ENCODE measurements at regions not wholly inside any gene's neighbourhood (a gene's known extent, or its start where the extent isn't known, plus 50 kb on each side); places are given as distances from the start of the nearest gene placed in this dataset.

DNA sequence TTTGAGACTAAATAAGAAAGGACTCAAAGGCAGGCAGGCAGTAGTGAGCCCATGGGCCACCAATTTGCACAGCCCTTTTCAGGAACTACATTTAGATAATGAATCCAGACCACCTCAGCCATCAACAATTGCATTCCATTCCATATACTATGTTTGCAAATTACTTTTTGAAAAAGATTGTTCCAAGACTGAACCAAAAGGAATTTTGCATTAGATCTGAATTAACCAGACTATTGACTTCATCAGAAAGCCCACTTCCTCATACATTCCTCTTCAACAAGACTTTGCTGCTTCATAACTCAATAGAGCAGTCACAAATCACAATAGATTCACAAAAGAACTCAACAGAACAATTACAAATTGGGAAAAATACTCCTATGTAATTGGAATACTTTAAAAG lies 229.1 kb downstream of the SIM1 start:
- no peak overlapping the region for H3K4me3 ChIP-seq (replicated peaks; ENCODE audit: insufficient read depth, low read length)
- TF ChIP-seq POLR2AphosphoS5 (IDR thresholded peaks at IDR 0.05; ENCODE audit: low read depth) (no peak), GABPA (IDR thresholded peaks at IDR 0.05; ENCODE audit: low read depth) (no peak), SPI1 (IDR thresholded peaks at IDR 0.05; ENCODE audit: borderline replicate concordance, low read depth) (no peak)
- TF ChIP-seq, protein P1, sequence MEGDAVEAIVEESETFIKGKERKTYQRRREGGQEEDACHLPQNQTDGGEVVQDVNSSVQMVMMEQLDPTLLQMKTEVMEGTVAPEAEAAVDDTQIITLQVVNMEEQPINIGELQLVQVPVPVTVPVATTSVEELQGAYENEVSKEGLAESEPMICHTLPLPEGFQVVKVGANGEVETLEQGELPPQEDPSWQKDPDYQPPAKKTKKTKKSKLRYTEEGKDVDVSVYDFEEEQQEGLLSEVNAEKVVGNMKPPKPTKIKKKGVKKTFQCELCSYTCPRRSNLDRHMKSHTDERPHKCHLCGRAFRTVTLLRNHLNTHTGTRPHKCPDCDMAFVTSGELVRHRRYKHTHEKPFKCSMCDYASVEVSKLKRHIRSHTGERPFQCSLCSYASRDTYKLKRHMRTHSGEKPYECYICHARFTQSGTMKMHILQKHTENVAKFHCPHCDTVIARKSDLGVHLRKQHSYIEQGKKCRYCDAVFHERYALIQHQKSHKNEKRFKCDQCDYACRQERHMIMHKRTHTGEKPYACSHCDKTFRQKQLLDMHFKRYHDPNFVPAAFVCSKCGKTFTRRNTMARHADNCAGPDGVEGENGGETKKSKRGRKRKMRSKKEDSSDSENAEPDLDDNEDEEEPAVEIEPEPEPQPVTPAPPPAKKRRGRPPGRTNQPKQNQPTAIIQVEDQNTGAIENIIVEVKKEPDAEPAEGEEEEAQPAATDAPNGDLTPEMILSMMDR (IDR thresholded peaks at IDR 0.05; ENCODE audit: insufficient read depth, low read length): no peak
- TF ChIP-seq, protein P2, sequence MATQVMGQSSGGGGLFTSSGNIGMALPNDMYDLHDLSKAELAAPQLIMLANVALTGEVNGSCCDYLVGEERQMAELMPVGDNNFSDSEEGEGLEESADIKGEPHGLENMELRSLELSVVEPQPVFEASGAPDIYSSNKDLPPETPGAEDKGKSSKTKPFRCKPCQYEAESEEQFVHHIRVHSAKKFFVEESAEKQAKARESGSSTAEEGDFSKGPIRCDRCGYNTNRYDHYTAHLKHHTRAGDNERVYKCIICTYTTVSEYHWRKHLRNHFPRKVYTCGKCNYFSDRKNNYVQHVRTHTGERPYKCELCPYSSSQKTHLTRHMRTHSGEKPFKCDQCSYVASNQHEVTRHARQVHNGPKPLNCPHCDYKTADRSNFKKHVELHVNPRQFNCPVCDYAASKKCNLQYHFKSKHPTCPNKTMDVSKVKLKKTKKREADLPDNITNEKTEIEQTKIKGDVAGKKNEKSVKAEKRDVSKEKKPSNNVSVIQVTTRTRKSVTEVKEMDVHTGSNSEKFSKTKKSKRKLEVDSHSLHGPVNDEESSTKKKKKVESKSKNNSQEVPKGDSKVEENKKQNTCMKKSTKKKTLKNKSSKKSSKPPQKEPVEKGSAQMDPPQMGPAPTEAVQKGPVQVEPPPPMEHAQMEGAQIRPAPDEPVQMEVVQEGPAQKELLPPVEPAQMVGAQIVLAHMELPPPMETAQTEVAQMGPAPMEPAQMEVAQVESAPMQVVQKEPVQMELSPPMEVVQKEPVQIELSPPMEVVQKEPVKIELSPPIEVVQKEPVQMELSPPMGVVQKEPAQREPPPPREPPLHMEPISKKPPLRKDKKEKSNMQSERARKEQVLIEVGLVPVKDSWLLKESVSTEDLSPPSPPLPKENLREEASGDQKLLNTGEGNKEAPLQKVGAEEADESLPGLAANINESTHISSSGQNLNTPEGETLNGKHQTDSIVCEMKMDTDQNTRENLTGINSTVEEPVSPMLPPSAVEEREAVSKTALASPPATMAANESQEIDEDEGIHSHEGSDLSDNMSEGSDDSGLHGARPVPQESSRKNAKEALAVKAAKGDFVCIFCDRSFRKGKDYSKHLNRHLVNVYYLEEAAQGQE (IDR thresholded peaks at IDR 0.05; ENCODE audit: insufficient replicate concordance, low read depth): no peak
- H3K27me3 ChIP-seq (ENCODE audit: insufficient read depth, poor library complexity, severe bottlenecking): no peaks in the 10 kb centered on the region
- no peak for DNase-seq (ENCODE audit: low read depth in 1 of 2, low spot score in 1 of 2)
- no peak overlapping the region for H3K27ac ChIP-seq (replicated peaks)

DNA sequence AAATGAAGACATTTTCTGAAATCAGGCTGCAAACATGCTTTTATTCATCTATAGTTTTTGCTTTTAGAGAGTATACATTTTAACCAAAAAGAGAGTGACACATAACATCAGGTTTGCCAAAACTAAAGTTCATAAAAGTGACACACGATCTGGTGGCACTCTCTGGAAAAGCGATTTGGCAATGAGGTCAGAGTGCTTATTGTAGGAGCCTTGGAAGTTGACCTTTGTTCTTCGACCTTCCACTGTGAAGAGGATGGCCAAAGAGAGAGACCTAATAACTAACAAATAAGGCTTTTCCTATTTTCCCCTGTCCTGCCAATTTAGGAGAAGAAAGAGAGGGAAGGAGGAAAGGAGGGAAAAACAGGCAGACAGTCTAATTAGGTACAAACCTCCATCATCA lies 230.1 kb downstream of the SIM1 start:
- H3K4me3 ChIP-seq (replicated peaks; ENCODE audit: insufficient read depth, low read length): no peak overlapping the region
- H3K27ac ChIP-seq (replicated peaks): no peak overlapping the region
- no peaks in the 10 kb centered on the region for H3K27me3 ChIP-seq (ENCODE audit: insufficient read depth, poor library complexity, severe bottlenecking)
- DNase-seq (ENCODE audit: low read depth in 1 of 2, low spot score in 1 of 2): no peak
- no peak for TF ChIP-seq SPI1 (IDR thresholded peaks at IDR 0.05; ENCODE audit: borderline replicate concordance, low read depth)
- no peak for TF ChIP-seq GABPA (IDR thresholded peaks at IDR 0.05; ENCODE audit: low read depth)
- TF ChIP-seq, protein P1 (IDR thresholded peaks at IDR 0.05; ENCODE audit: insufficient read depth, low read length): no peak
- TF ChIP-seq, protein P2 (IDR thresholded peaks at IDR 0.05; ENCODE audit: insufficient replicate concordance, low read depth): no peak
- no peak for TF ChIP-seq POLR2AphosphoS5 (IDR thresholded peaks at IDR 0.05; ENCODE audit: low read depth)

GRCh38 chr6:100232781-100233573 lies 231.7 kb downstream of the SIM1 start:
- no peak for DNase-seq (ENCODE audit: low read depth in 1 of 2, low spot score in 1 of 2)
- Histone ChIP-seq H3K27ac (replicated peaks) (no peak overlapping the region), H3K27me3 (ENCODE audit: insufficient read depth, poor library complexity, severe bottlenecking) (no peaks in the 10 kb centered on the region), H3K4me3 (replicated peaks; ENCODE audit: insufficient read depth, low read length) (no peak overlapping the region)
- TF ChIP-seq, protein P1 (IDR thresholded peaks at IDR 0.05; ENCODE audit: insufficient read depth, low read length): no peak
- TF ChIP-seq, protein P2 (IDR thresholded peaks at IDR 0.05; ENCODE audit: insufficient replicate concordance, low read depth): no peak
- no peak for TF ChIP-seq POLR2AphosphoS5 (IDR thresholded peaks at IDR 0.05; ENCODE audit: low read depth)
- no peak for TF ChIP-seq GABPA (IDR thresholded peaks at IDR 0.05; ENCODE audit: low read depth)
- no peak for TF ChIP-seq SPI1 (IDR thresholded peaks at IDR 0.05; ENCODE audit: borderline replicate concordance, low read depth)

Measured in HL-60 (cell line).